CD14-positive monocyte (primary cell): ENCODE measurements at regions not wholly inside any gene's neighbourhood (a gene's known extent, or its start where the extent isn't known, plus 50 kb on each side); places are given as distances from the start of the nearest gene placed in this dataset.

ENCODE experiments used
- DNase-seq, 3 donors: peaks; one replicate each; pipeline ENCODE4 v3.0.0-alpha.2; 2011 to 2022
- H2AFZ ChIP-seq: 2 replicates; pipeline ENCODE4 v1.6.0; 2012; ENCODE audit warnings: mild to moderate bottlenecking, low read depth, low read length, inconsistent platforms; ENCODE audit not compliant: insufficient read depth, poor library complexity, severe bottlenecking
- H3K27ac ChIP-seq, 2 donors: 1 replicate in 1 of 2; 2 replicates in 1 of 2; pipeline ENCODE4 v1.5.1; 2012 to 2013; ENCODE audit warnings: low read length in 2 of 2, control low read depth in 1 of 2, inconsistent platforms in 1 of 2, low read depth in 1 of 2, mild to moderate bottlenecking in 1 of 2
- H3K27me3 ChIP-seq, 2 donors: one replicate each; pipeline versions ENCODE4 v1.6.0 to v1.6.1; 2011 to 2013; ENCODE audit warnings: low read length in 2 of 2; ENCODE audit not compliant: control insufficient read depth in 2 of 2, insufficient read depth in 2 of 2
- H3K36me3 ChIP-seq, 2 donors: replicated peaks in 1 of 2; 1 replicate in 1 of 2; 2 replicates in 1 of 2; pipeline versions ENCODE4 v1.5.1 to v1.6.1; 2012 to 2013; ENCODE audit warnings: low read length in 2 of 2, control low read depth in 1 of 2, inconsistent platforms in 1 of 2, mild to moderate bottlenecking in 1 of 2; ENCODE audit not compliant: insufficient read depth in 2 of 2, control insufficient read depth in 1 of 2
- H3K4me1 ChIP-seq, 2 donors: 1 replicate in 1 of 2; 2 replicates in 1 of 2; pipeline versions ENCODE4 v1.5.1 to v1.6.1; 2012 to 2013; ENCODE audit warnings: low read length in 2 of 2, control low read depth in 1 of 2, inconsistent platforms in 1 of 2, mild to moderate bottlenecking in 1 of 2, moderate library complexity in 1 of 2; ENCODE audit not compliant: insufficient read depth in 2 of 2, control insufficient read depth in 1 of 2
- H3K4me2 ChIP-seq: replicated peaks from 2 replicates; pipeline ENCODE3; 2012; ENCODE audit warnings: low read length, moderate library complexity, mild to moderate bottlenecking; ENCODE audit not compliant: poor library complexity, severe bottlenecking; ENCODE audit errors: extremely low read depth
- H3K4me3 ChIP-seq, 3 experiments: fragments of 200-600 bp in 1 of 3; sonication (generic) in 1 of 3; replicated peaks in 1 of 3; 1 replicate in 2 of 3; 2 replicates in 1 of 3; pipeline ENCODE4 v1.5.1; 2011 to 2013; ENCODE audit warnings: low read length in 3 of 3, mild to moderate bottlenecking in 3 of 3, control low read depth in 2 of 3, low read depth in 2 of 3, inconsistent platforms in 1 of 3, moderate library complexity in 1 of 3
- H3K79me2 ChIP-seq: 2 replicates; pipeline ENCODE4 v1.6.0; 2012; ENCODE audit warnings: mild to moderate bottlenecking, control low read depth, inconsistent platforms, low read length, moderate library complexity; ENCODE audit not compliant: insufficient read depth
- H3K9ac ChIP-seq: 2 replicates; pipeline ENCODE4 v1.6.0; 2017; ENCODE audit warnings: low read length, mild to moderate bottlenecking; ENCODE audit not compliant: insufficient read depth, poor library complexity, severe bottlenecking
- H3K9me3 ChIP-seq, 2 donors: replicated peaks in 1 of 2; 1 replicate in 1 of 2; 2 replicates in 1 of 2; pipeline versions ENCODE4 v1.5.1 to v1.6.1; 2012 to 2013; ENCODE audit warnings: low read length in 2 of 2, control low read depth in 1 of 2; ENCODE audit not compliant: control insufficient read depth in 1 of 2, insufficient read depth in 1 of 2
- H4K20me1 ChIP-seq: 2 replicates; pipeline ENCODE4 v1.6.0; 2012; ENCODE audit warnings: mild to moderate bottlenecking, low read length, control low read depth, moderate library complexity; ENCODE audit not compliant: insufficient read depth
- H3K27ac Mint-ChIP-seq, 7 donors: one replicate each; pipeline ENCODE4 v1.8.0; 2020; ENCODE audit warnings: mild to moderate bottlenecking in 7 of 7, mixed read lengths in 7 of 7, moderate library complexity in 6 of 7, inconsistent platforms in 2 of 7
- H3K27me3 Mint-ChIP-seq, 3 donors: one replicate each; pipeline ENCODE4 v1.8.0; 2021 to 2022; ENCODE audit warnings: low read depth in 3 of 3, mild to moderate bottlenecking in 3 of 3, mixed read lengths in 3 of 3, moderate library complexity in 3 of 3, inconsistent platforms in 1 of 3
- H3K36me3 Mint-ChIP-seq, 2 donors: one replicate each; pipeline ENCODE4 v1.8.0; 2020; ENCODE audit warnings: mixed read lengths in 2 of 2, inconsistent platforms in 1 of 2, mild to moderate bottlenecking in 1 of 2
- H3K4me1 Mint-ChIP-seq: one replicate; pipeline ENCODE4 v1.8.0; 2020; ENCODE audit warnings: mild to moderate bottlenecking, mixed read lengths
- H3K4me3 Mint-ChIP-seq, 2 donors: one replicate each; pipeline ENCODE4 v1.8.0; 2020; ENCODE audit warnings: mild to moderate bottlenecking in 2 of 2, mixed read lengths in 2 of 2, moderate library complexity in 1 of 2
- H3K9me3 Mint-ChIP-seq, 7 donors: one replicate each; pipeline ENCODE4 v1.8.0; 2020 to 2022; ENCODE audit warnings: mixed read lengths in 7 of 7, mild to moderate bottlenecking in 6 of 7, moderate library complexity in 6 of 7, inconsistent platforms in 2 of 7
- CTCF ChIP-seq: fragments of 200-600 bp; IDR thresholded peaks from one replicate; pipeline ENCODE4 v1.8.0; 2022; ENCODE audit warnings: antibody characterized with exemption, mild to moderate bottlenecking
- WGBS: methylation state at CpG from one replicate; pipeline ENCODE4 v1.1.5; 2013; ENCODE audit warnings: missing lambda C conversion rate; ENCODE audit not compliant: insufficient coverage; 5-methylcytosine and 5-hydroxymethylcytosine counted together
- intact Hi-C, 2 donors: fragments of 100-400 bp; cut with micrococcal nuclease; formaldehyde crosslinking; loops; one replicate each; pipeline versions ENCODE4 v1.15.0 to v1.15.1; 2023

- H3K27ac Mint-ChIP-seq, result no peak overlapping the region
- H3K4me2 ChIP-seq, result no peak overlapping the region
These were observed 539.0 kb upstream of the PIK3C3 start for GRCh38 chr18:41416044-41416443.

GRCh38 chr18:41410006-41410405 lies 545.0 kb upstream of the PIK3C3 start:
- intact Hi-C loops, result no loop called here
- H3K27me3 Mint-ChIP-seq, result no peaks in the 10 kb centered on the region
- no peaks in the 10 kb centered on the region for H3K36me3 Mint-ChIP-seq

More at GRCh38 chr18:41416044-41416443, 539.0 kb upstream of the PIK3C3 start:
- Histone ChIP-seq H3K79me2 (no peaks in the 10 kb centered on the region), H3K9ac (no peak overlapping the region), H3K27ac (no peak overlapping the region), H3K4me3 (no peak overlapping the region), H3K9me3 (no peaks in the 10 kb centered on the region), H3K27me3 (no peaks in the 10 kb centered on the region), H4K20me1 (no peaks in the 10 kb centered on the region), H3K4me1 (no peaks in the 10 kb centered on the region), H3K36me3 (no peaks in the 10 kb centered on the region), H2AFZ (no peak overlapping the region)
- no peaks in the 10 kb centered on the region for H3K36me3 Mint-ChIP-seq
- H3K4me1 Mint-ChIP-seq, result no peaks in the 10 kb centered on the region
- DNase-seq, result no peak
- no peaks in the 10 kb centered on the region for H3K27me3 Mint-ChIP-seq
- intact Hi-C loops, result no loop called here
- H3K9me3 Mint-ChIP-seq, result peaks cover 0 to 6% (median 0%) of the 10 kb centered on the region in 7 donors
- no peak for TF ChIP-seq CTCF
- no peak overlapping the region for H3K4me3 Mint-ChIP-seq
- no CpG with 5 or more reads among the region's 4 CpGs for WGBS

More at GRCh38 chr18:41410006-41410405, 545.0 kb upstream of the PIK3C3 start:
- Mint-ChIP-seq H3K27ac (no peak overlapping the region), H3K4me3 (no peak overlapping the region), H3K9me3 (peaks cover 0 to 5% (median 2%) of the 10 kb centered on the region in 7 donors), H3K4me1 (no peaks in the 10 kb centered on the region)
- Histone ChIP-seq H3K36me3 (no peaks in the 10 kb centered on the region), H3K4me1 (no peaks in the 10 kb centered on the region), H3K9ac (no peak overlapping the region), H3K9me3 (no peaks in the 10 kb centered on the region), H3K79me2 (no peaks in the 10 kb centered on the region), H3K4me3 (no peak overlapping the region), H3K27me3 (no peaks in the 10 kb centered on the region), H3K4me2 (no peak overlapping the region), H2AFZ (no peak overlapping the region), H3K27ac (no peak overlapping the region), H4K20me1 (no peaks in the 10 kb centered on the region)
- TF ChIP-seq CTCF, result no peak
- DNase-seq, result no peak
